ENCODE measurements at regions not wholly inside any gene's neighbourhood (a gene's known extent, or its start where the extent isn't known, plus 50 kb on each side); places are given as distances from the start of the nearest gene placed in this dataset.

DNA sequence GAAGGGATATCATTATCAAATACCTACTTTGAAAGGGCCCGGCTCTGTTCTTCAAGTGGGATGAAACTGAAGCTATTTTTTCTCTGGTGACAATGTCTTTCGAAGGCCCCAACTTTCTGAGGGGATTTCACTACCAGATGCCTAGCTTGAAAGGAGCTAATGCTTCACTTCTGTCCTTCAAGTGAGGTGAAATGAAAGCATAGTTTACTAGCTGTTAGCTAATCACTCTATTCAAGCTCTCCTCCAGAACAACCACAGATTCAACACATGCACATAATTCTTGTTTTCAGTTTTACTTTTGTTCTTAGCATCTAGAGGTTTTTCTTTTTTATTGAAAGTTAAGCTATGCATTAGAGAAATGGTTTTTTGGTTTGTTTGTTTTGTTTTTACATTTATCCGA, 571.4 kb downstream of the NOVA1 start:
- no peak for DNase-seq
- no peak overlapping the region for H3K4me3 Mint-ChIP-seq
- H3K9me3 Mint-ChIP-seq, result peaks cover 0 to 30% (median 10%) of the 10 kb centered on the region in 6 donors

DNA sequence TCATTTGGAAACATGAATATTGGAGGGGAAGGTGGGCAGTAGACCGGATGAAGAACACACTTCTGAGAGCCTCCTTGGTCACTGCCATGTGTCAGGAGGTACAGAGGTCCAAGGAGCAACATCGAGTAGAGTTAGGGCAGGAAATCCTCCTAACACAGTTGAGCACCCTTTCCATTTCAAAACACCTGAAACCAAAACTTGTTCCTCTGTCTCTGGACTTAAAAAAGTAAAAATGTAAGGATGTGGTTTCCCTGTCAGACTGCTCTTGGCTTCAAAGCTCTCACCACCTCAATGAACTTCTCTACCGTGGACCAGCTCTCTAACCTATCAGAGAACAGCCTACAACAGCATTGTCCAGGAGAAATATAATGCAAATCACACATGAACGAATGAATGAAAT, 573.9 kb downstream of the NOVA1 start:
- no peaks in the 10 kb centered on the region for H3K4me1 Mint-ChIP-seq
- H3K27me3 Mint-ChIP-seq (ENCODE audit: low read depth in 3 of 3), result no peaks in the 10 kb centered on the region

More for the DNA sequence above, 571.4 kb downstream of the NOVA1 start:
- Mint-ChIP-seq H3K36me3 (no peaks in the 10 kb centered on the region), H3K4me1 (no peaks in the 10 kb centered on the region), H3K27ac (no peak overlapping the region), H3K27me3 (ENCODE audit: low read depth in 3 of 3) (no peaks in the 10 kb centered on the region)

DNA sequence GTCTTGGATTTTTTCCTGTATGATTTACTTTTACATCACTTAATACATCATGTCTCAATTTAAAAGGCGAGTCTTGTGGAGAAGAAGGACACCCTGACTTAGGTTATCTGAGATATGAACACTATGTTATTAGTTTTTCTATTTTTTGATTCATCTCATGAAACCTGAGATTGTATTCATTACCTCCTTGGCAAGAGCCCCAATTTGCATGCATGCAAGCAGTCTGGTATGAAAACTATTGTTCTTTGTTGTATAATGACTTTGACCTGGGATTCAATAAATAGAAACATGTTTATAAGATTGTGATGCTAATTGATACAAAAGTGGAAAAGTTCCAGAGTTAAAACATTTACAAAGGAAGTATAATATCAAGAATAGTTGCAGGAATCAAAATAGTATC, 576.1 kb downstream of the NOVA1 start:
- Mint-ChIP-seq H3K27ac (no peak overlapping the region), H3K27me3 (ENCODE audit: low read depth in 3 of 3) (no peaks in the 10 kb centered on the region)

More for the DNA sequence above, 573.9 kb downstream of the NOVA1 start:
- H3K4me3 Mint-ChIP-seq, result no peak overlapping the region
- H3K27ac Mint-ChIP-seq, result no peak overlapping the region
- no peak for DNase-seq
- no peaks in the 10 kb centered on the region for H3K36me3 Mint-ChIP-seq
- peaks cover 0 to 42% (median 6%) of the 10 kb centered on the region in 6 donors for H3K9me3 Mint-ChIP-seq

DNA sequence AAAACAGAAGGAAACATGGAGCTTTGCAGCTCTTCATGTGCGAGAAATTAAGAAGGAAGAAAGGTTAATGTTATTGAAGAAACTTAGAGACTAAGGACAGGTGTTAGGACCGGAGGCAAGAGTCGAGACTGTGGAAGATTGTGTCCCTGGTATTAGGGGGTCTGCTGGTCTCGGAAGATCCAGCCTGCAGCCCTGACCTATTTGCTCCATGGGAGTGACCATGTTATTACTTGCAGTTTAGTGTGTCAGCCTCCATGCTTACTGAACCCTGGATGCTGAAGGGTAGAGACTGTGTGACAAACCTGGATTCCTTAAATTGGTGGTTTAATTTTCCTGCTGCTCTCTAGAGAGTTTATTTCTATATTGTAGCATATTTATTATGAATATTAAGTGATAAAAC, 580.6 kb downstream of the NOVA1 start:
- H3K27ac Mint-ChIP-seq, result no peak overlapping the region
- no peaks in the 10 kb centered on the region for H3K4me1 Mint-ChIP-seq
- no peaks in the 10 kb centered on the region for H3K36me3 Mint-ChIP-seq
- H3K9me3 Mint-ChIP-seq, result peaks cover 9 to 49% (median 13%) of the 10 kb centered on the region in 6 donors
- H3K4me3 Mint-ChIP-seq, result no peak overlapping the region
- DNase-seq, result no peak
- H3K27me3 Mint-ChIP-seq (ENCODE audit: low read depth in 3 of 3), result no peaks in the 10 kb centered on the region

More for the DNA sequence above, 576.1 kb downstream of the NOVA1 start:
- H3K36me3 Mint-ChIP-seq, result no peaks in the 10 kb centered on the region
- H3K9me3 Mint-ChIP-seq, result peaks cover 0 to 44% (median 7%) of the 10 kb centered on the region in 6 donors
- no peak for DNase-seq
- no peaks in the 10 kb centered on the region for H3K4me1 Mint-ChIP-seq
- H3K4me3 Mint-ChIP-seq, result no peak overlapping the region

DNA sequence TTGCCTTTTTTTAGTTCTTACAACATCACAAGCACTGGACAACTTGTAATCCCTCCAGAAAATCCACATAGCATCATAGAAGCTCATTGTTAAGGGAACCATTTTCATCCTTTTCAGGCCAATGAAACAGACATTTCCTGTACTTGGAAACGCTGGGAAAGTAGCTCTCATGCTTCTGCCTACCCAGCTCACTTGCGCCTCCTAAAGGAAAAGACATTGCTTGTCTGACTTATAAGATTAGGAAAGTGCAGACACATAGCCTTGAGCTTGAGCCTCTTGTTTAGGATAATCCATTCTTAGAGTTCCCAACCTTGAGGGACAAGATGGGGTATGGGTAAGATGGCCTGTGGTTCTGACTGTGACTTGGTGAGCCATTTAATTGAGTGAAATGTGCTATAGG, 589.5 kb downstream of the NOVA1 start:
- Mint-ChIP-seq H3K4me3 (no peak overlapping the region), H3K36me3 (no peaks in the 10 kb centered on the region), H3K4me1 (no peaks in the 10 kb centered on the region), H3K27me3 (ENCODE audit: low read depth in 3 of 3) (peaks cover 0 to 2% (median 0%) of the 10 kb centered on the region in 3 donors), H3K27ac (no peak overlapping the region), H3K9me3 (peaks cover 8 to 43% (median 12%) of the 10 kb centered on the region in 6 donors)
- DNase-seq, result no peak

DNA sequence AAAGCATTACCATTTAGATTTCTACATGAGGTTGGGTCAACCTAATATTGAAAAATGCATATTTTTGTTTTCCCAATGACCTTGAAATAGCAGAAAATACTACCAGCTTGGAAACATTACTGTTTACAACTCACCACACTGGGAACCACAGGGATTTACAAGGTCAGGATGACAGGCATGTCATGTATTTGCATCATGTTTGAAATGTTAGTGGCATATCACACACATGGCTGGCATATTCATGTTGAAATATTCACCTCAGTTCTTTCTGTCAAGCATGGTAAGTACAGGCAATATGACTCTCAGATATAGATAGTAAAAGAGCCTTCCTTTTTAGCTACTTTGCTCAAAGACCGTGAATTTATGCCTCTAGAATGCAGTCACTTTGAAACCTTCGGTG, 593.5 kb downstream of the NOVA1 start:
- H3K36me3 Mint-ChIP-seq, result no peaks in the 10 kb centered on the region
- no peaks in the 10 kb centered on the region for H3K27me3 Mint-ChIP-seq (ENCODE audit: low read depth in 3 of 3)
- H3K4me1 Mint-ChIP-seq, result no peaks in the 10 kb centered on the region
- peaks cover 2 to 45% (median 14%) of the 10 kb centered on the region in 6 donors for H3K9me3 Mint-ChIP-seq
- H3K4me3 Mint-ChIP-seq, result no peak overlapping the region
- no peak for DNase-seq
- no peak overlapping the region for H3K27ac Mint-ChIP-seq

DNA sequence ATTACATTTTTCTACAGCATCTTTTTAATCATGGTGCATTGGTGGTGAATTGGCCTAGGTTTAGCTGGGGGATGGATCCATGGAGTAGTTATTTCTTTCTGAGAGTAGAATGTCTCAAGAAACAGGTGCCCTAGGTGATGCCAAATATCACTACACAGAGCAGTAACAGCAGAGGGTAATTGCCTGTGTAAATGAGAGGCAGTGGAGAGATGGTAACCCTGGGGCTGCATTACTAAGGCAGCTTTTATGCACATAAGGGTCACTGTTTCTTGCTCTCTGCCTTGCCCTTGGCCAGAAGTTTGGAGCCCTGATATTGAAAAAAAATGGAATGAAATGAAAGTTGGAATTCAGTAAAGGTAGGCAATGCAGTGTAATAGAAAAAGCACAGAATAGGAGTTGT, 604.0 kb downstream of the NOVA1 start:
- Mint-ChIP-seq H3K4me3 (no peak overlapping the region), H3K27ac (no peak overlapping the region), H3K27me3 (ENCODE audit: low read depth in 3 of 3) (no peaks in the 10 kb centered on the region), H3K4me1 (no peaks in the 10 kb centered on the region), H3K36me3 (peaks cover 0 to 4% (median 0%) of the 10 kb centered on the region in 3 donors), H3K9me3 (peaks cover 7 to 47% (median 22%) of the 10 kb centered on the region in 6 donors)
- DNase-seq, result no peak

DNA sequence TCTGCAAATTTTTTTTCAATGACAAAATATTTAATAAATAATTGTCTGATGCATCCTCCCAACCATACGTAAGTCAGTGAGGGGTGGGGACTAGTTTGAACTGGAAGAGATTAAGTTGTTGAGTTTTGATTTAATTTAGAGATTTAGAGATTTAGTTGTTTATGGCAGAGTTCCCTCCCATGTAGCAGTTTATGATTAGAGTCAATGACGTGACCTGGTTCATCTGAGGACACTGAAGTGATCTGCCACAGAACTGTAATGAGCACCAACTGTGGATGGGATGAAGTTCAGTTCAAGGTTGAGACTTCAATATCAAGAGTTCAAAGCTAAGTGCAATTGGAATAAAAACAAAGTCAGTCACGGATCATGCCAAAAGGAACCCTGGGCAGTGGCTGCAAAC, 609.3 kb downstream of the NOVA1 start:
- Mint-ChIP-seq H3K4me1 (no peaks in the 10 kb centered on the region), H3K36me3 (no peaks in the 10 kb centered on the region), H3K9me3 (peaks cover 3 to 53% (median 21%) of the 10 kb centered on the region in 6 donors), H3K4me3 (no peak overlapping the region), H3K27me3 (ENCODE audit: low read depth in 3 of 3) (no peaks in the 10 kb centered on the region), H3K27ac (no peak overlapping the region)
- no peak for DNase-seq

DNA sequence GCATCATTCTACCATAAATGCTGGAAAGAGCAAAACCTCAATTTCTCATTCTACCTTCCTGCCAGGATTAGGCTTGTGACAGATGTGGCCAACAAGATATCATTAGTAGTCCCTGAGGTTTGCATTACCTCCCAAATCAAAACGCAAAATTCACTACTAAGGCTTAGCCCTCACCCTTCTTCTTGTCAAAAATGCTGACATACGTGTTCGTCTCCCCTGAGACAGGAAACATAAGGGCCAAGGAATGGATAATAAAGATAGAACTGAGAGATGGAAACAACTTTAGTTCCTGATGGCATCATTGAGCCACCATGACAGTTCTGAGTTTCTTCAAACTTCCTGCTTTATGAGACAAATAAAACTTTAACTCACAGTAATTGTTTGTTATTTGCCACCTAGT, 642.1 kb downstream of the NOVA1 start:
- Mint-ChIP-seq H3K27ac (no peak overlapping the region), H3K4me3 (no peak overlapping the region), H3K36me3 (peaks cover 0 to 4% (median 0%) of the 10 kb centered on the region in 3 donors), H3K27me3 (ENCODE audit: low read depth in 3 of 3) (no peaks in the 10 kb centered on the region), H3K9me3 (peaks cover 4 to 31% (median 19%) of the 10 kb centered on the region in 6 donors), H3K4me1 (no peaks in the 10 kb centered on the region)
- DNase-seq, result no peak

DNA sequence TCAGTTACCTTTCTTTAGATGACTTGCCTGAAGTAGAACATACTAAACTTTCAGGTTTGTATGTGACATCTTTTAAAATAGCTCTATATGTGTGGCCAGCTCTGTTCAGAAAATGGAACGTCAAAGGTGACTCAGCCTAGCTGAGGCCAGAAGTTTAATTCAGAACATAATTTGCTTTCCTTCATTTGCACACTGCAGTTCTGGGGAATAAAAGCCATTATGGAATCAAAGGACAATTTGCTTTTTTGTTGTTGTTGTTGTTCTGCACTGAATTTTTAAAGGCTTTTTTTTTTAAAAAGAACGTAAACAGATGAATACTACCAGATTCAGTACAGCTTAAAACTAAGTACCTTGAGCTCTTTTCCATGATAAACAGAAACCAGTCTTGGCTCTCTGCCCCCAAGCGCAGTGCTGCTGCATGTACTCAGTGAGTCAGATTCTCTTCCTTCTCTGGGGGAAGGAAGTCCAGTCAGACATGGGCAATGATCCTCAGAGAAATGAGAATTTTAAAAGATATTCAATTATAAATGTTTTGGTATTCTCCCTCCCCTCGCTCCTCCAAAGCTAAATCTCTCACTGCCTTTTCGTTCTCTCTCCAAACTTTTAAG, 644.2 kb downstream of the NOVA1 start:
- Mint-ChIP-seq H3K36me3 (peaks cover 0 to 4% (median 0%) of the 10 kb centered on the region in 3 donors), H3K4me1 (no peaks in the 10 kb centered on the region), H3K27me3 (ENCODE audit: low read depth in 3 of 3) (no peaks in the 10 kb centered on the region), H3K4me3 (no peak overlapping the region), H3K9me3 (peaks cover 10 to 42% (median 21%) of the 10 kb centered on the region in 6 donors), H3K27ac (no peak overlapping the region)
- no peak for DNase-seq

DNA sequence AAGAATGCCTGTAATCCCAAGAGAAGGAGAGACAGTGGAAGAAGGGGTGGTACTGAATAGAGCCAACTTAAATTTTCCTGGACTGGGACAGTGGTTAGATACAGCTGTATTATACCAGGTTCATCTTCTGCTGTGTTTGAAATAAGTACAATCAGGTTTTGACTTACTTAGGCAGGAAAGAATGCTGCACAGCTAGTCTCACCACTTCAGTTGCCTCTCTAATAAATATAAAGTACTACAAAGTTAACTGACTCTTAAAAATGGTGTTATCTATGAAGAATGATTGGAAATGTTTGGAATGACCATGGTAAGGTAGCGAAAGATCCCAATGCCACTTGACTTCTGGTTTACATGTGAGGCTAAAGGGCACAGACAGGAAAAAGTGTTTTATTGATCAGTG, 652.1 kb downstream of the NOVA1 start:
- peaks cover 4 to 43% (median 15%) of the 10 kb centered on the region in 6 donors for H3K9me3 Mint-ChIP-seq
- H3K4me1 Mint-ChIP-seq, result no peaks in the 10 kb centered on the region
- no peak overlapping the region for H3K27ac Mint-ChIP-seq
- no peaks in the 10 kb centered on the region for H3K36me3 Mint-ChIP-seq
- no peak overlapping the region for H3K4me3 Mint-ChIP-seq
- no peak for DNase-seq
- H3K27me3 Mint-ChIP-seq (ENCODE audit: low read depth in 3 of 3), result peaks cover 0 to 1% (median 0%) of the 10 kb centered on the region in 3 donors

DNA sequence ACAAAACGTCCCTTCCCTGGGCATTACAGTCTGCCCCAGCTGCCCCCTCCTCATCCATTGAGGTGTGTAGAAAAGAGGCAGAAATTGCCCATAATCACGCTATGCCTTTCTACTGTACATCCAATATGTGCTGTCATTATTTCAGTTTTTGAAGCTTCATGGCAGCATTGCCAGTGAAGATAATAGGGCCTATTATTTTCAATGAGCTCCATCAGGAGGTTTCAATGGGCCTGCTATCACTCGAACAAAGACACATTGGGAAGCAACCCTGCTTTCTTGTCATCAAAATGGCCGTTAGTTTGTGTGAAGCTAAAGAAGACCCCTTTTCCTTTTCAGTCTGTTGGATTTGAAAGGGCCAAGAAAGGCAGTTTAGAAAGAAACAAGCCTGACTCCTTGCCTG, 653.8 kb downstream of the NOVA1 start:
- H3K4me3 Mint-ChIP-seq, result no peak overlapping the region
- H3K36me3 Mint-ChIP-seq, result no peaks in the 10 kb centered on the region
- H3K4me1 Mint-ChIP-seq, result no peaks in the 10 kb centered on the region
- H3K27ac Mint-ChIP-seq, result no peak overlapping the region
- H3K27me3 Mint-ChIP-seq (ENCODE audit: low read depth in 3 of 3), result peaks cover 0 to 1% (median 0%) of the 10 kb centered on the region in 3 donors
- peaks cover 4 to 34% (median 12%) of the 10 kb centered on the region in 6 donors for H3K9me3 Mint-ChIP-seq
- no peak for DNase-seq

DNA sequence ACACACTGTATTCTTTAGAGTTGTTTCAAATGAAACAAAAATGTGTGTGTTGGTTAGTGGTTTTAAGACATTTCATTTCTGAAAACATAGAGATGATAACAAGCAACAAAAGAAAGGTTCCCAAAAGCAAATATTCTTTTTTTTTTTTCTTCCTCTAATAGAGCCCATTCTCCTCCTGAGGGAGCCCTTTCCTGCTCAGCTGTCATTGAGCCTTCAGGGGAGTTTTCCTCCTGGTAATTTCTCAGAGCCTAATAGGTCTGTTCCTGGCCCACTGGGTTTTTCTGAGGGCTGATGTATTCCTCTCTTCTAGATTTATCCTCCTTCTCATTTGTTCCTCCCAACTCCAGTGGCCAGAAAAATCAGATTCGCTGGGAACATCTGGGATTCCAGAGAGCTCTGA, 654.5 kb downstream of the NOVA1 start:
- H3K27me3 Mint-ChIP-seq (ENCODE audit: low read depth in 3 of 3), result peaks cover 0 to 1% (median 0%) of the 10 kb centered on the region in 3 donors
- H3K4me3 Mint-ChIP-seq, result no peak overlapping the region
- H3K36me3 Mint-ChIP-seq, result no peaks in the 10 kb centered on the region
- H3K9me3 Mint-ChIP-seq, result peaks cover 3 to 31% (median 12%) of the 10 kb centered on the region in 6 donors
- no peaks in the 10 kb centered on the region for H3K4me1 Mint-ChIP-seq
- no peak for DNase-seq
- H3K27ac Mint-ChIP-seq, result no peak overlapping the region

DNA sequence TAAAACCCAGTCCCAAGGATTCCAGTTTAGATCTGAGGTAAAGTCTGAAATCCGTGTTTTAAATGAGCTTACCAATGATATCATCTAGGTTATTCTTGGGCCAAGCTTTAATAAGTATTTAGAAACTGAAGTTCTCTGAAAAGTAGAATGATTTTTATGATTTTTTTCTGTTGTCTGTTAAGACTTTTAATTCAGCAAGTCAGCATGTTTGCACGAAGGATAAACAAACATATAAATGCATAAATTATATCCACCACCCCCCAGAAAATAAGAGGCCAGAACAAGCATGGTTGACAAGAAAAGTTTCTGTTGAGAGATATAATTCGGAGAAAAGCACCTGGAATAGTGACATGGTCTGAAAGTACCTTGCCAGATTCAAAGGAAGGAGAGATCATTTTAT, 655.7 kb downstream of the NOVA1 start:
- Mint-ChIP-seq H3K4me1 (no peaks in the 10 kb centered on the region), H3K4me3 (no peak overlapping the region), H3K36me3 (no peaks in the 10 kb centered on the region), H3K27ac (no peak overlapping the region), H3K27me3 (ENCODE audit: low read depth in 3 of 3) (peaks cover 0 to 1% (median 0%) of the 10 kb centered on the region in 3 donors), H3K9me3 (peaks cover 3 to 31% (median 13%) of the 10 kb centered on the region in 6 donors)
- no peak for DNase-seq

DNA sequence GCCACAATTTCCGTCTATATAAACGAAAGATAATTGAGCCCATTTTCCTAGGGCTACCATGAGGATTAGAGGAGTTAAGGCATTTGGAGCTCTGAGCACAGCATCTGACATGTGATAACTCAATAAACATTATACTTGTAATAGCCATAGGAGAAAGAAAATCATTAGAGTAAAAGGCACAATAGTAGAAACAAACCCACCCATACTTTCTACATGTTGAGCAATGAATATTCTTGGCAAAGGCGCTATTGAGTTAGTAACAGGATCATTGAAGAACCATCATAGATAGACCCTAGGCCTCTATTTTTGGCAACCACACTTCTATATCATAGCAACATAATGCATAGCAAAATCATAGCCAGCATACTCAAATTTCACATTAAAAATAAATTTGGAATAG, 664.1 kb downstream of the NOVA1 start:
- Mint-ChIP-seq H3K36me3 (no peaks in the 10 kb centered on the region), H3K4me1 (no peaks in the 10 kb centered on the region), H3K27me3 (ENCODE audit: low read depth in 3 of 3) (peaks cover 0 to 2% (median 0%) of the 10 kb centered on the region in 3 donors), H3K4me3 (no peak overlapping the region), H3K9me3 (peaks cover 0 to 17% (median 8%) of the 10 kb centered on the region in 6 donors), H3K27ac (no peak overlapping the region)
- DNase-seq, result no peak
